GM21360 (cell line): ENCODE measurements at regions not wholly inside any gene's neighbourhood (a gene's known extent, or its start where the extent isn't known, plus 50 kb on each side); places are given as distances from the start of the nearest gene placed in this dataset.

Experiments used
- ATAC-seq: cut with Tn5 transposase; IDR thresholded peaks from one replicate; pipeline ENCODE4 v1.9.1; 2021; ENCODE audit warnings: mild to moderate bottlenecking, moderate library complexity; ENCODE audit not compliant: unreplicated experiment

DNA sequence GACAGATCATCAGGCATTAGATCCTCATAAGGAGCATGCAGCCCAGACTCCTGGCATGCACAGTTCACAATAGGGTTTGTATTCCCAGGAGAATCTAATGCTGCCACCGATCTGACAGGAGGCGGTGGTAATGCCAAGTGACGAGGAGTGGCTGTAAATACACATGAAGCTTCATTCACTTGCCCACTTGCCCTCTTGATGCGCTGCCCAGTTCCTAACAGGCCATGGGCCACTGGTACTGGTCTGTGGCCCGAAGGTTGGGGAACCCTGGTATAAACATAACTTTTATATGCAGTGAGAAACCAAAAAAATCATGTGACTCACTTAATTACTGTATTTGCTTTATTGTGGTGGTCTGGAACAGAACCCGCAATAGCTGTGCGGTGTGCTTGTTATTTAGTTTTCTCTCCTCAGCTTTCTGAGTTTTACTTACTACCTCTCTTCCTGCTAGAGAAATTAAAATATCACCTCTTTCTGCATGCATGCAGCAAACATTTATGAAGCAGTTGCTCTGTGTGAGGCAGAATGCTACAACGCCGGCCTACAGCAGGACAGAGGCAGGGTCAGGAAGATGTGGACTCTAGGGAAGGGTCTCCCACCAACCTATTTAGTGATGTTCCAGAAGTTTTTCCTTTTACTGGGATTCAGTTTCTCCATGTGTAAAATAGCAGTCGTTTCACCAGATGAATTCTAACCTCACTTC, 151.3 kb downstream of the MAF start:
- ATAC-seq: no peak

GRCh38 chr16:79444572-79444971, 156.0 kb downstream of the MAF start:
- ATAC-seq: no peak

GRCh38 chr16:79439901-79440300, 160.6 kb downstream of the MAF start:
- no peak for ATAC-seq

- ATAC-seq: no peak
Measured at GRCh38 chr16:79437764-79438751, 162.5 kb downstream of the MAF start.

GRCh38 chr16:79436885-79437284, 163.7 kb downstream of the MAF start:
- ATAC-seq: no peak

DNA sequence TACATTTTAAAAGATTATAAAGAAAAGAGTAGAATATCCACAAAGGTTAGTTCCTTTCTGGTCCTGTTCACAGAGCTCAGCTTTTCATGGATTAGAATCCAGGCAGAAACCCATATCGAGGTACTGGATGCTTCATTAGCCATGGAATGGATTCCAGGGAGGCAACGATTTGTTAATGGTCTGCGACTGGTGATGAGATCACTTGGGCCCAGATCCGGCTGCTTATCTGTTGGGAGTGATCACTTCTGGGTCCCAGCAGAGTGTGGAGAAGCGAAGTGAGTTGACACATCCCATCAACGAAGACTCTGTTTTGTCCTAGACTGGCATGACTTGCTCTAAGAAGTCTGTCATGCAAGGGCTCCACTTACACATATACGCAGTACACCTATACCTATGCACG, 165.8 kb downstream of the MAF start:
- no peak for ATAC-seq

DNA sequence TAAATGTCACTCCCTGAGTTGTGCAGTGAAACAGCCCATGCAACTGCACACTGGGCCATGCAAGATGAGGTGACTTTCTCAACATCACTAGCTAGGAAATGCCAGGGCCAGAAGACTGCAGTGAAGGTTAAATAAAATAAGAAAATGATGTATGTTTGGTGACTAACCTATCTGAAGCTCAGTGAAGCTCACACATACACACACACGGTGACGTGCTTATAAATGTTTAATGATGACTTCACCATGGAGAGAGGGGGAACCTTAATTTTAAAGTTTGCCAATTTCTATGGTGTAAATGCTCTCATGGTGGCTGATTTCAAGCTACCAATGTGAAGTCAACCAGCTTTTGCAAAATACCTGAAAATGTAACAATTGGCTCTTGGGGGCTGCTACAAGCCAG, 166.4 kb downstream of the MAF start:
- ATAC-seq: no peak

- ATAC-seq: no peak
Measured at GRCh38 chr16:79431923-79432322, 168.6 kb downstream of the MAF start.

DNA sequence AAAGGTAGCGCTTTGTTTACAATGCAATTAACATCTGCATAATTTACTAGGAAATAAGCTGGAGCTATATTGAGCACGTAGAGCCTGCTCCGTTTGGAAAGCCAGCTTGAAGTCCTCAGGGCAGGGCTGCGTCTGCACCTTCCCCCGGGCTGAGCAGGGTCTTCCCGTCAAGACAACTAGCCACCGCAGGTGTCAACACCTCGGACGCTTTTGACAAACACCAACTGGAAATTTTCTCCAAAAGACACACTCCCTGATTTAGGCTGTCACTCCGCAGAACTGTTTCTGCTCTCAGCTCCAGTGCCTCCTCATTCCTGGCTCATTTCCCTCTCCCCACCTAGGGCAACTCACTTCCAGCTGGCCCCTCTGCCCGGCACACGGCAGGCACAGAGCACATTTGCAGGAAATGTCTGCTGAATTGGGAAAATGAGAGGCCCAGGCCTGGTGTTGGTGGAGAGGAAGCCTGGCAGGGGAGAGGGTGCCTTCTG, 170.3 kb downstream of the MAF start:
- no peak for ATAC-seq

DNA sequence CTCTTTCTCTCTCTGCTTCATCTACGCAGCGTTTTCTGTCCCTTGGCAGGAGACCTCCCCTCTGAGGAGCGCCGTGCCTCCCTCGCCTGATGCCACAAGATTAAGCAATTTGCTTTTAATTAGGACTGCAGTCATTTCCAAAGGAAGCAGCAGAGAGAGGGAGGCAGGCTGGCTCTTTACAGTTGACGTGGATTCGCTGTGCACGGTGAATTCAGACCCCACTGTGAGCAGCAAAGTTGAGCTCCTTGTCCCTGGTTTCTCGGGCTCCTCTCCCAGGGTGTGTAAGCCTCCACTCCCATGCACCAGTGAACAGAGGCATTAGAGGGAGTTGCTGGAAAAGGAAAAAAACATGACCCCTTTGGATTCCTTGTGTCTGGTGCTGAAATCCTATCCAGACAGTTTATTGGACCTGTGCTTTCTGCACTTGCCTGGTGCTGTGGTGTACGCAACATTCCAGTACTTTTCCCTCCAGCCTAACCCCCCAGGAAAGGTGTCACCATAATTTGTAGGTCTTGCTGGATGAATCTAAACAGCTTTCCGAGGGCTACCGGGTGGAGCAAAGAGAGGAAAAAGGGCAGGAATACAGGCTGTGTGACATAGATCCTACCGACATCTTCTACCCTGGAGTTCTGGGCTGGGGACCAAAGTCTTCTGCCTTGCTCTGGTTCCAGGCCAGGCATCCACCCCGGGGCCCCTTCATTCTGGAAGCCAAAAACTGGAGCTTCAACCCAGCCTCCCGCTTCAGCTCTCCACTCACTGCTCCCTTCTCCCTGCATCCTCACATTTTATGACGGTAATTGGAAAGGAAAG, 171.0 kb downstream of the MAF start:
- ATAC-seq: no peak

- no peak for ATAC-seq
Measured at GRCh38 chr16:79426663-79427062, 173.9 kb downstream of the MAF start.

- ATAC-seq: no peak
Measured at GRCh38 chr16:79422064-79422463, 178.5 kb downstream of the MAF start.

- ATAC-seq: no peak
Measured at GRCh38 chr16:79421126-79421525, 179.4 kb downstream of the MAF start.

DNA sequence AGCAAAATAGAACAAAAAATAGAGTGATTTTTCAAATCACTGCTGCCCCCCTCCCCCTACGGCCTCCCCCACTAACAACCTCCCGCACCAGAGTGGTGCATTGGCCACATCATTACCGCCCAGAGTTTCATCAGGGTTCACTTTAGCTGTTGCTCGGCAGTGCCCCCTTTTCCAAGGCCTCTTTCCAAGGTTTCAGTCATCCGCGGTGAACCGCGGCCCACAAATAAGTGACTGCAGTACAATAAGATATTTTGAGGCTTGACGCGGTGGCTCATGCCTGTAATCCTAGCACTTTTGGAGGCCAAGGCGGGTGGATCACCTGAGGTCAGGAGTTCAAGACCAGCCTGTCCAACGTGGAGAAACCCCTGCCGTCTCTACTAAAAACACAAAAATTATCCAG, 180.0 kb downstream of the MAF start:
- ATAC-seq: no peak

- no peak for ATAC-seq
Measured at GRCh38 chr16:79419148-79419547, 181.4 kb downstream of the MAF start.

DNA sequence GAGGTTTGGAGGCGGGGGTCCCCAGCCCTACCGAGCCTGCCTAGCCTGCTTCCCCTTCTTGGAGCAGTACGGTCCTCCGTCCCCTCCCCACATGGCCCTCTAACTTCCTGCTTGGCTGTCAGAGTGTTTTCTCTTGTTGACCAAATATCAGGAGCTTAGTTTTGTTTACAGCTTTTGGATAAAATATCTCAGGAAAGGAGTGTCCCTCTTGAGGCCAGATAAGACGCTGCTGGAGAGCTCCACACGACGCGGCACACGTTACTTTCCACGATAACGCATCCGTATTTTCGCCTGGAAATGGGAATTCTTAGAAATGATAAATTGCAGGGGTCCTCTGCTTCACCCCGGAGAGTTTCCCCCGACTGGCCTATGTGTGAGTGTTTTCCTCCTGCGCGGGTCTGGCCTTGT, 182.9 kb downstream of the MAF start:
- no peak for ATAC-seq

DNA sequence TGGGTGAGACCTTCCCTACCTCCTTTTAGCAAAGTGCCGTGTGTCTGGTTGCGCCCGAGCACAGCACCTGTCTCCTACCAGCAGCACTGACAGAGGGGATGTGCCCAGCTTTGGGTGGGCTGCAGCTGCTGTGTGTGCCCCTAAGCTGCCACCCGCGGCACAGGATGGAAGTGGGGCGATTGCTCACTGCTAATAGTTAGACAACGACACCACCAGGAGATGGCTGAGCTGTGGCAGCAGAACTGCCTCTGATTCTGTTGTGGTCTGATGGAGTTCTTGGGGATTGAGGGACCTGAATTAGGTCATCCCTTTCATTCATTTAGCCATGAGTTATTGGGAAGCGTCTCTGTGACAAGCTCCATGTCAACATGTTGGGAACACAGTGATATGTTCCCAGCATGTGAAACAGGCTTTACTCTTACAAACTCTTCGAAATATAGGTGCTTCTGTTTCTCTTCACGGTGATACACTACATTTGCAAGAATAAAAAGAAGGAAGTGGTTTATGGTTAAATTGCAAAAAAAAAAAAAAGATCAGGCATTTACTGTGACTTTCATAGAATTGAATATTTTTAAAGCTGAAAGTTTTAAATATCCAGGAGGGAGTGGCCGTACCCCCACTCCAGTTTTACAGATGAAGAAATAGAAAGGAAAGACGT, 184.4 kb downstream of the MAF start:
- no peak for ATAC-seq

DNA sequence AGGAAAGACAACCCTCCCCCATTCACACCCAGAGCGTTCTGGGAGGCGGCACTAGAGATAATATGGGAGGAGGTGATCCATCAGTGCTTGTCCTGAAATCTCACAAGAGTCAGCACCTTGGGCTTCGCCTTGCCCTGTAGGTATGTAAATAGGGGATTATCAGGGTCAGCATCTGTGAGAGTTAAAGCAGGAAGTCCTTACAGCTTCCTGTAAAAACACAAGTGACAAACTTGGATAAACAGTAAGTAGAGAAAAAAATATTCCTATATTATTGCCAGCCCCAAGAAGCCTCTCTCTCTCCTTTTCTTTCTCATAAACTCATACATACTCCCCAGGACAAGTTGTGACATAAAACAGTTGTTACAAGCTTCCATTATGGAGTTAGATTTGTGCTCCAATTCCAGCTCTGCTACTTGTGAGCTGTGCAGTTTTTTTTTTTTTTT, 187.7 kb downstream of the MAF start:
- ATAC-seq: no peak

GRCh38 chr16:79411805-79412204, 188.7 kb downstream of the MAF start:
- no peak for ATAC-seq

- no peak for ATAC-seq
Measured at GRCh38 chr16:79411357-79411756, 189.2 kb downstream of the MAF start.

DNA sequence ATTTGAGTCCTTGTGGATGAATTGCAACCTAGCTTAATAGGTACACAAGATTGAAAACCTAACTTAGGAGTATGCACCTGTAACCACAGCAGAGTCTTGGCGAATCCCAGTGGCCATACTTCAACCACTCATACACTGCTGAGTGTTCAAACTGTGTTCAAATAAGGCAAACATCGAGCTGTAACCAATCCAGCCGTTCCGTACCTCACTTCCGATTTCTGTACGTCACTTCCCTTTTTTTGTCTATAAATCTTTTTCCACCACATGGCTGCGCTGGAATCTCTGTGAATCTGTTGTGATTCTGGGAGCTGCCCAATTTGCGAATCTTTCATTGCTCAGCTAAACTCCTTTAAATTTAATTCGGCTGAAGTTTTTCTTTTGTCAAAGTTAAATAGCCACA, 190.6 kb downstream of the MAF start:
- no peak for ATAC-seq
